ENCODE measurements at regions not wholly inside any gene's neighbourhood (a gene's known extent, or its start where the extent isn't known, plus 50 kb on each side); places are given as distances from the start of the nearest gene placed in this dataset.

GRCh38 chr20:60283281-60283680 lies 325.1 kb downstream of the CDH26 start:
- Histone ChIP-seq H3F3A (ENCODE audit: insufficient read depth, low read length) (no peaks in the 10 kb centered on the region), H3K4me3 (ENCODE audit: low read length) (no peak overlapping the region), H3K79me2 (ENCODE audit: low read length) (no peaks in the 10 kb centered on the region), H3K4me1 (ENCODE audit: low read length) (no peaks in the 10 kb centered on the region), H3K9ac (ENCODE audit: low read length) (no peak overlapping the region), H3K36me3 (replicated peaks; ENCODE audit: insufficient read depth, low read length) (no peaks in the 10 kb centered on the region), H2AFZ (ENCODE audit: low read length) (no peak overlapping the region), H3K4me2 (ENCODE audit: low read depth, low read length) (no peak overlapping the region), H3K9me3 (replicated peaks; ENCODE audit: insufficient read depth, low read length) (no peaks in the 10 kb centered on the region), H3K9me2 (replicated peaks; ENCODE audit: insufficient read depth, low read length) (no peaks in the 10 kb centered on the region), H3K27me3 (replicated peaks; ENCODE audit: insufficient read depth, low read length) (no peaks in the 10 kb centered on the region), H3K27ac (ENCODE audit: low read length) (no peak overlapping the region), H4K20me1 (ENCODE audit: insufficient read depth, low read length) (no peaks in the 10 kb centered on the region)
- no peak for DNase-seq
- TF ChIP-seq CTCF (IDR thresholded peaks at IDR 0.05; ENCODE audit: low read length) (no peak), EZH2phosphoT487 (IDR thresholded peaks at IDR 0.05; ENCODE audit: low read length) (no peak), EZH2 (optimal IDR thresholded peaks at IDR 0.05; ENCODE audit: low read depth, low read length) (no peak)

- Histone ChIP-seq H4K20me1 (ENCODE audit: insufficient read depth, low read length) (no peaks in the 10 kb centered on the region), H3K4me2 (ENCODE audit: low read depth, low read length) (no peak overlapping the region), H3K4me3 (ENCODE audit: low read length) (no peak overlapping the region), H3K9me3 (replicated peaks; ENCODE audit: insufficient read depth, low read length) (no peaks in the 10 kb centered on the region), H3K9ac (ENCODE audit: low read length) (no peak overlapping the region), H2AFZ (ENCODE audit: low read length) (no peak overlapping the region), H3K79me2 (ENCODE audit: low read length) (no peaks in the 10 kb centered on the region), H3K27ac (ENCODE audit: low read length) (no peak overlapping the region), H3K27me3 (replicated peaks; ENCODE audit: insufficient read depth, low read length) (no peaks in the 10 kb centered on the region), H3K36me3 (replicated peaks; ENCODE audit: insufficient read depth, low read length) (no peaks in the 10 kb centered on the region), H3F3A (ENCODE audit: insufficient read depth, low read length) (no peaks in the 10 kb centered on the region), H3K4me1 (ENCODE audit: low read length) (no peaks in the 10 kb centered on the region), H3K9me2 (replicated peaks; ENCODE audit: insufficient read depth, low read length) (no peaks in the 10 kb centered on the region)
- no peak for DNase-seq
- TF ChIP-seq CTCF (IDR thresholded peaks at IDR 0.05; ENCODE audit: low read length), result no peak
- TF ChIP-seq EZH2 (optimal IDR thresholded peaks at IDR 0.05; ENCODE audit: low read depth, low read length), result no peak
- TF ChIP-seq EZH2phosphoT487 (IDR thresholded peaks at IDR 0.05; ENCODE audit: low read length), result no peak
Measured at GRCh38 chr20:60286764-60287163, 328.5 kb downstream of the CDH26 start.

GRCh38 chr20:60288945-60289344 lies 330.7 kb downstream of the CDH26 start:
- Histone ChIP-seq H3K4me3 (ENCODE audit: low read length) (no peak overlapping the region), H3K27me3 (replicated peaks; ENCODE audit: insufficient read depth, low read length) (no peaks in the 10 kb centered on the region), H3K27ac (ENCODE audit: low read length) (no peak overlapping the region), H4K20me1 (ENCODE audit: insufficient read depth, low read length) (no peaks in the 10 kb centered on the region), H2AFZ (ENCODE audit: low read length) (no peak overlapping the region), H3K9ac (ENCODE audit: low read length) (no peak overlapping the region), H3K79me2 (ENCODE audit: low read length) (no peaks in the 10 kb centered on the region), H3F3A (ENCODE audit: insufficient read depth, low read length) (no peaks in the 10 kb centered on the region), H3K4me1 (ENCODE audit: low read length) (no peaks in the 10 kb centered on the region), H3K9me2 (replicated peaks; ENCODE audit: insufficient read depth, low read length) (no peaks in the 10 kb centered on the region), H3K4me2 (ENCODE audit: low read depth, low read length) (no peak overlapping the region), H3K9me3 (replicated peaks; ENCODE audit: insufficient read depth, low read length) (no peaks in the 10 kb centered on the region), H3K36me3 (replicated peaks; ENCODE audit: insufficient read depth, low read length) (no peaks in the 10 kb centered on the region)
- DNase-seq, result no peak
- no peak for TF ChIP-seq EZH2phosphoT487 (IDR thresholded peaks at IDR 0.05; ENCODE audit: low read length)
- TF ChIP-seq EZH2 (optimal IDR thresholded peaks at IDR 0.05; ENCODE audit: low read depth, low read length), result no peak
- TF ChIP-seq CTCF (IDR thresholded peaks at IDR 0.05; ENCODE audit: low read length), result no peak
